ENCODE measurements at regions not wholly inside any gene's neighbourhood (a gene's known extent, or its start where the extent isn't known, plus 50 kb on each side); places are given as distances from the start of the nearest gene placed in this dataset.

GRCh38 chr2:83536556-83536955, 922.5 kb downstream of the SUCLG1 start:
- H3K27ac ChIP-seq (ENCODE audit: low read depth, low read length): no peak overlapping the region
- no peaks in the 10 kb centered on the region for H3K27me3 ChIP-seq (ENCODE audit: insufficient read depth, low read length)
- H3K4me1 ChIP-seq (ENCODE audit: control insufficient read depth, insufficient read depth, low read length, unreplicated experiment): no peaks in the 10 kb centered on the region
- no peak overlapping the region for H3K4me3 ChIP-seq (ENCODE audit: low read depth, low read length)
- no peaks in the 10 kb centered on the region for H3K79me2 ChIP-seq (ENCODE audit: control insufficient read depth, insufficient read depth, low read length, unreplicated experiment)
- H2AFZ ChIP-seq (ENCODE audit: low read length, unreplicated experiment): no peak overlapping the region
- no peaks in the 10 kb centered on the region for H3K36me3 ChIP-seq (ENCODE audit: insufficient read depth, low read length)

DNA sequence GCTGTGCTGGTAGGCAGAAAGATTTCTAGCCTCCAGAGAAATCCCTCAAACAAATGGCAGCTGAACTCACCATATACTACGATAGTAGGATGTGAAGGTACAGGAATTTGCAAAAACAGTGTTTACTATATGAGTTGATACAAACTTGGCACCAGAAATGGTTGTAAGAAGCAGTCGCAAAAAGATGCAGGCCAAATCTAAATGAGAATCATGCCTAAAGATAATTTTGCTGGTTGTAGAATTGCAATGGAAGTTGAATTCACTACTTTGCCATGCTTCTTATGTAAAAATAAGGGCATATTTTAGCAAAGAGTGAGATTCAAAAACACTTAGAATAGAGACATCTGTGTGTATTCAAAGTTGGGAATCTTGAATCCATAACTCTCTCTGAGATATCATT, 924.7 kb downstream of the SUCLG1 start:
- Histone ChIP-seq H3K79me2 (ENCODE audit: control insufficient read depth, insufficient read depth, low read length, unreplicated experiment) (no peaks in the 10 kb centered on the region), H3K27ac (ENCODE audit: low read depth, low read length) (no peak overlapping the region), H2AFZ (ENCODE audit: low read length, unreplicated experiment) (no peak overlapping the region), H3K4me3 (ENCODE audit: low read depth, low read length) (no peak overlapping the region), H3K36me3 (ENCODE audit: insufficient read depth, low read length) (no peaks in the 10 kb centered on the region), H3K4me1 (ENCODE audit: control insufficient read depth, insufficient read depth, low read length, unreplicated experiment) (no peaks in the 10 kb centered on the region), H3K27me3 (ENCODE audit: insufficient read depth, low read length) (no peaks in the 10 kb centered on the region)

DNA sequence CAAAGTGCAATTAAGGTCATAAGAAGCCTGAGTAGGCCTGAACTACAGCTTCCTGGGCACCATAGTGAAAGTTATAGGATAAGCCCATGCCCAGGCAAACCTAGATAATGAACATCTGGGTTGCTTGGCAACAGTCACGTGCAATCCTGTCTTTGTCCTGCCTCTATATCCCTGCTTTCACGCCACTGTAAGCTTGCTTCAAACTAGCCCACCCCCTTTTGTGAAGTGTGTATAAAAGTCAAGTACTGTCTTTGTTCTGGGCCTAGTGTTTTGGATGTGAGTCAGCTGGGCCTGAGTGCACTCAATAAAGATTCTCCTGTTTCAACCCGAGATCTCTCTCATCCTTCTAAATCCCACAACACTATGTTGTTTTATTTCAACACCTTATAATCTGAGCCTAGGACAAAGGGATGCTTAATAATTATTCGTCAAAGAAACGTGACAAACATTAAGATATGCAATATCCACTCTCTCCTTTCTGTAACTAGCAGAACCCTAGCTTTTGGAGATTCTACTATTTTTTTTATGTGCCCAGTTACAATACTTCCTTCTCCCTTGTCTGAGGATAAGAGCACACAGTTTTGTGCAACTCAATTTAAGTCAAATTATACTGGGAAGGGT, 927.8 kb downstream of the SUCLG1 start:
- H3K4me3 ChIP-seq (ENCODE audit: low read depth, low read length): no peak overlapping the region
- no peaks in the 10 kb centered on the region for H3K79me2 ChIP-seq (ENCODE audit: control insufficient read depth, insufficient read depth, low read length, unreplicated experiment)
- H2AFZ ChIP-seq (ENCODE audit: low read length, unreplicated experiment): no peak overlapping the region
- no peaks in the 10 kb centered on the region for H3K36me3 ChIP-seq (ENCODE audit: insufficient read depth, low read length)
- no peaks in the 10 kb centered on the region for H3K27me3 ChIP-seq (ENCODE audit: insufficient read depth, low read length)
- H3K27ac ChIP-seq (ENCODE audit: low read depth, low read length): no peak overlapping the region
- no peaks in the 10 kb centered on the region for H3K4me1 ChIP-seq (ENCODE audit: control insufficient read depth, insufficient read depth, low read length, unreplicated experiment)

- no peak overlapping the region for H3K4me3 ChIP-seq (ENCODE audit: low read depth, low read length)
- H2AFZ ChIP-seq (ENCODE audit: low read length, unreplicated experiment): no peak overlapping the region
- no peaks in the 10 kb centered on the region for H3K4me1 ChIP-seq (ENCODE audit: control insufficient read depth, insufficient read depth, low read length, unreplicated experiment)
- no peak overlapping the region for H3K27ac ChIP-seq (ENCODE audit: low read depth, low read length)
- no peaks in the 10 kb centered on the region for H3K27me3 ChIP-seq (ENCODE audit: insufficient read depth, low read length)
- no peaks in the 10 kb centered on the region for H3K79me2 ChIP-seq (ENCODE audit: control insufficient read depth, insufficient read depth, low read length, unreplicated experiment)
- no peaks in the 10 kb centered on the region for H3K36me3 ChIP-seq (ENCODE audit: insufficient read depth, low read length)
Measured at GRCh38 chr2:83528767-83529166, 930.3 kb downstream of the SUCLG1 start.

GRCh38 chr2:83522891-83523493, 936.1 kb downstream of the SUCLG1 start:
- no peaks in the 10 kb centered on the region for H3K36me3 ChIP-seq (ENCODE audit: insufficient read depth, low read length)
- H3K4me3 ChIP-seq (ENCODE audit: low read depth, low read length): no peak overlapping the region
- H3K4me1 ChIP-seq (ENCODE audit: control insufficient read depth, insufficient read depth, low read length, unreplicated experiment): no peaks in the 10 kb centered on the region
- no peaks in the 10 kb centered on the region for H3K27me3 ChIP-seq (ENCODE audit: insufficient read depth, low read length)
- H2AFZ ChIP-seq (ENCODE audit: low read length, unreplicated experiment): no peak overlapping the region
- H3K27ac ChIP-seq (ENCODE audit: low read depth, low read length): no peak overlapping the region
- no peaks in the 10 kb centered on the region for H3K79me2 ChIP-seq (ENCODE audit: control insufficient read depth, insufficient read depth, low read length, unreplicated experiment)

DNA sequence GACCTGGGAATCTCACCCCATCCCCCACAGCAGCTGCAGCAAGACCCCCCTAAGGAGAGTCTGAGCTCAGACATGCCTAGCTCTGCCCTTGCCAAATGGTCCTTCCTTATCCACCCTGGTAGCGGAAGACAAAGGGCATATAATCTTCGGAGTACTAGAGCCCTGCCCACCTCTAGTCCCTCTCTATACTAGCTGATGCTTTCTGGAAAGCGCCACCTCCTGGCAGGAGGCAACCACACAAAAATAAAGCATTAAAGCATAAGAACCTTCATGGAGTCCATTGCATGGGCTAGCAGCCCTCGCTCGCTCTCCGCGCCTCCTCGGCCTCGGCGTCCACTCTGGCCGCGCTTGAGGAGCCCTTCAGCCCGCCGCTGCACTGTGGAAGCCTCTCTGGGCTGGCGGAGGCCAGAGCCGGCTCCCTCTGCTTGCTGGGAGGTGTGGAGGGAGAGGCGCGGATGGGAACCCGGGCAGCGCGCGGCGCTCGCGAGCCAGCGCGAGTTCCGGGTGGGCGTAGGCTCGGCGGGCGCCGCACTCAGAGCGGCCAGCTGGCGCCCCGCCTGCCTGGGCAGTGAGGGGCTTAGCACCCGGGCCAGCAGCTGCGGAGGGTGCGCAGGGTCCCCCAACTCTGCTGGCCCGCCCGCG, 941.2 kb downstream of the SUCLG1 start:
- no peaks in the 10 kb centered on the region for H3K79me2 ChIP-seq (ENCODE audit: control insufficient read depth, insufficient read depth, low read length, unreplicated experiment)
- H3K4me3 ChIP-seq (ENCODE audit: low read depth, low read length): no peak overlapping the region
- no peak overlapping the region for H2AFZ ChIP-seq (ENCODE audit: low read length, unreplicated experiment)
- H3K36me3 ChIP-seq (ENCODE audit: insufficient read depth, low read length): no peaks in the 10 kb centered on the region
- H3K27ac ChIP-seq (ENCODE audit: low read depth, low read length): no peak overlapping the region
- H3K4me1 ChIP-seq (ENCODE audit: control insufficient read depth, insufficient read depth, low read length, unreplicated experiment): no peaks in the 10 kb centered on the region
- no peaks in the 10 kb centered on the region for H3K27me3 ChIP-seq (ENCODE audit: insufficient read depth, low read length)

GRCh38 chr2:83516503-83516902, 942.6 kb downstream of the SUCLG1 start:
- Histone ChIP-seq H2AFZ (ENCODE audit: low read length, unreplicated experiment) (no peak overlapping the region), H3K27ac (ENCODE audit: low read depth, low read length) (no peak overlapping the region), H3K79me2 (ENCODE audit: control insufficient read depth, insufficient read depth, low read length, unreplicated experiment) (no peaks in the 10 kb centered on the region), H3K4me1 (ENCODE audit: control insufficient read depth, insufficient read depth, low read length, unreplicated experiment) (no peaks in the 10 kb centered on the region), H3K27me3 (ENCODE audit: insufficient read depth, low read length) (no peaks in the 10 kb centered on the region), H3K4me3 (ENCODE audit: low read depth, low read length) (no peak overlapping the region), H3K36me3 (ENCODE audit: insufficient read depth, low read length) (no peaks in the 10 kb centered on the region)

DNA sequence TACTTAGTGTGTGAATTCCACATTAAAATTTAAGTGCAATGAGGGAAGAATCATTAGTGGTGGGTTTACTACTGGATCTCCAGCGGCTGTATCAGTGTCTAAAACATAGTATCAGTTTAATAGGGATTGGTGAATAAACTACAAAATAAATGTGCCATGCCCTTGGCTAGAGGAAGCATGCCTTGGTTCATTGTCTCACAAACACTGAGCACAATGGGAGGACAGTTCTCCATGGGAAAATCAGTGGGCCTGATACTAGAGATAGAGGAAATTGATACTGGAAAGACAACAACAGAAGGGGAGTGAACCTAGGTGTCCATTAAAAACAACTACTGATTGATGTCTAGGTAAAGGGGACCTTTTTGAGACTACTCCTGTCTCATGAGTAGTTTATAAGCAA, 971.6 kb downstream of the SUCLG1 start:
- H3K36me3 ChIP-seq (ENCODE audit: insufficient read depth, low read length): no peaks in the 10 kb centered on the region
- no peaks in the 10 kb centered on the region for H3K4me1 ChIP-seq (ENCODE audit: control insufficient read depth, insufficient read depth, low read length, unreplicated experiment)
- H3K79me2 ChIP-seq (ENCODE audit: control insufficient read depth, insufficient read depth, low read length, unreplicated experiment): no peaks in the 10 kb centered on the region
- H3K27ac ChIP-seq (ENCODE audit: low read depth, low read length): no peak overlapping the region
- H3K4me3 ChIP-seq (ENCODE audit: low read depth, low read length): no peak overlapping the region
- no peaks in the 10 kb centered on the region for H3K27me3 ChIP-seq (ENCODE audit: insufficient read depth, low read length)
- no peak overlapping the region for H2AFZ ChIP-seq (ENCODE audit: low read length, unreplicated experiment)

DNA sequence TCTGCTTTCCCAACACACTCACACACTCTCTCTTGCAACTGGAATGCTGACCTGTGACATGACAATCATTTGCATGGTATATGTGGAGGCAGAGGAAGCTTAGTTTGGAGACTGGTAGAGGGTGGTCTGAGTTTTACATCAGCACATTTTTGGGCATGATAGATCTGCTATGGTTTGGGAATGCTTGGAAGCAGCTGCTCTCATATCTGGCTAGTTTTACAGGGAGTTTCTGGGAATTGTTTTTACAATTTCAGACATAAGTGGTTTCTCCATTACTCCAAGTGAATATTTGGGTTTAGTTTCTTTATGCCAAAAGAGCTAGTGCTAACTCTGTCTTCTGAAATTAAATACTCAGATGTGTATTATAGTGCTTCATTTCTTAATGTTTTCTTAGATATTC, 977.6 kb downstream of the SUCLG1 start:
- Histone ChIP-seq H3K4me3 (ENCODE audit: low read depth, low read length) (no peak overlapping the region), H3K36me3 (ENCODE audit: insufficient read depth, low read length) (no peaks in the 10 kb centered on the region), H3K27me3 (ENCODE audit: insufficient read depth, low read length) (no peaks in the 10 kb centered on the region), H3K27ac (ENCODE audit: low read depth, low read length) (no peak overlapping the region), H3K79me2 (ENCODE audit: control insufficient read depth, insufficient read depth, low read length, unreplicated experiment) (no peaks in the 10 kb centered on the region), H2AFZ (ENCODE audit: low read length, unreplicated experiment) (no peak overlapping the region), H3K4me1 (ENCODE audit: control insufficient read depth, insufficient read depth, low read length, unreplicated experiment) (no peaks in the 10 kb centered on the region)

GRCh38 chr2:83478037-83478436, 981.0 kb downstream of the SUCLG1 start:
- Histone ChIP-seq H3K27me3 (ENCODE audit: insufficient read depth, low read length) (no peaks in the 10 kb centered on the region), H3K27ac (ENCODE audit: low read depth, low read length) (no peak overlapping the region), H3K79me2 (ENCODE audit: control insufficient read depth, insufficient read depth, low read length, unreplicated experiment) (no peaks in the 10 kb centered on the region), H3K36me3 (ENCODE audit: insufficient read depth, low read length) (no peaks in the 10 kb centered on the region), H3K4me3 (ENCODE audit: low read depth, low read length) (no peak overlapping the region), H3K4me1 (ENCODE audit: control insufficient read depth, insufficient read depth, low read length, unreplicated experiment) (no peaks in the 10 kb centered on the region), H2AFZ (ENCODE audit: low read length, unreplicated experiment) (no peak overlapping the region)

GRCh38 chr2:83475371-83475770, 983.7 kb downstream of the SUCLG1 start:
- no peak overlapping the region for H3K27ac ChIP-seq (ENCODE audit: low read depth, low read length)
- no peaks in the 10 kb centered on the region for H3K36me3 ChIP-seq (ENCODE audit: insufficient read depth, low read length)
- H2AFZ ChIP-seq (ENCODE audit: low read length, unreplicated experiment): no peak overlapping the region
- H3K27me3 ChIP-seq (ENCODE audit: insufficient read depth, low read length): no peaks in the 10 kb centered on the region
- H3K4me3 ChIP-seq (ENCODE audit: low read depth, low read length): no peak overlapping the region
- H3K4me1 ChIP-seq (ENCODE audit: control insufficient read depth, insufficient read depth, low read length, unreplicated experiment): no peaks in the 10 kb centered on the region
- H3K79me2 ChIP-seq (ENCODE audit: control insufficient read depth, insufficient read depth, low read length, unreplicated experiment): no peaks in the 10 kb centered on the region
